Skin epidermis (tissue), 12 donors: ENCODE measurements at regions not wholly inside any gene's neighbourhood (a gene's known extent, or its start where the extent isn't known, plus 50 kb on each side); places are given as distances from the start of the nearest gene placed in this dataset.

Source experiments
- H3K27ac ChIP-seq, 21 experiments: fragments of 200-600 bp; sonication (generic) in 11 of 21; one replicate each; pipeline ENCODE4 v1.5.0; 2020; ENCODE audit warnings: mild to moderate bottlenecking in 3 of 21, inconsistent platforms in 2 of 21, moderate library complexity in 2 of 21
- H3K4me3 ChIP-seq, 7 experiments: fragments of 200-600 bp; sonication (generic) in 2 of 7; one replicate each; pipeline ENCODE4 v1.5.0; 2020; ENCODE audit warnings: inconsistent platforms in 2 of 7, mild to moderate bottlenecking in 2 of 7, moderate library complexity in 1 of 7

GRCh38 chr22:34997633-34998299 lies 68.2 kb upstream of the ISX start:
- no peak overlapping the region for H3K4me3 ChIP-seq
- H3K27ac ChIP-seq, result no peak overlapping the region

GRCh38 chr22:34998921-34999320 lies 67.0 kb upstream of the ISX start:
- H3K27ac ChIP-seq, result no peak overlapping the region
- H3K4me3 ChIP-seq, result no peak overlapping the region

GRCh38 chr22:35008213-35008612 lies 57.7 kb upstream of the ISX start:
- Histone ChIP-seq H3K4me3 (no peak overlapping the region), H3K27ac (no peak overlapping the region)

GRCh38 chr22:35010543-35010942 lies 55.4 kb upstream of the ISX start:
- H3K4me3 ChIP-seq, result no peak overlapping the region
- H3K27ac ChIP-seq, result no peak overlapping the region

- no peak overlapping the region for H3K27ac ChIP-seq
These were observed 51.1 kb upstream of the ISX start for GRCh38 chr22:35014812-35015211.

More at GRCh38 chr22:35014812-35015211, 51.1 kb upstream of the ISX start:
- no peak overlapping the region for H3K4me3 ChIP-seq
